PC-9 (cell line): ENCODE measurements at regions not wholly inside any gene's neighbourhood (a gene's known extent, or its start where the extent isn't known, plus 50 kb on each side); places are given as distances from the start of the nearest gene placed in this dataset.
"Not testable (repeated sequence)": the region's sequence is repeated elsewhere in the genome, so short reads cannot be mapped to it uniquely, and the experiment has no call there.

Experiments
- BruUV-seq: library from RNA; stranded (reverse); fragments of 400-500 nt; replicated peaks from 2 replicates; lab custom pipeline; 2021; lab: Mats Ljungman, UMichigan
- CTCF ChIA-PET: fragments of 300-600 bp; sonication (Branson Sonifier 250); formaldehyde crosslinking; loops from one replicate; lab custom pipeline; 2022; ENCODE audit warnings: antibody characterized with exemption; lab: Charles Lee
- POLR2A ChIA-PET: fragments of 300-600 bp; sonication (Branson Sonifier 250); formaldehyde crosslinking; loops from one replicate; lab custom pipeline; 2022; ENCODE audit warnings: antibody characterized with exemption; ENCODE audit not compliant: unreplicated experiment; lab: Charles Lee
- DNase-seq, 2 experiments: peaks; one replicate each; pipeline versions ENCODE4 v3.0.0 to v3.0.0-alpha.2; 2015 to 2022; ENCODE audit warnings: mixed read lengths in 1 of 2
- H2AFZ ChIP-seq: fragments of 200-600 bp; sonication (generic); 2 replicates; pipeline ENCODE4 v1.8.1; 2017; ENCODE audit warnings: antibody characterized with exemption
- H3F3A ChIP-seq: fragments of 200-600 bp; sonication (generic); 2 replicates; pipeline ENCODE4 v1.8.1; 2017; ENCODE audit warnings: antibody characterized with exemption, mild to moderate bottlenecking, low read depth; ENCODE audit not compliant: insufficient read depth
- H3K27ac ChIP-seq: fragments of 200-600 bp; sonication (generic); 2 replicates; pipeline ENCODE4 v1.6.1; 2016; ENCODE audit warnings: mixed run types
- H3K27me3 ChIP-seq: fragments of 200-600 bp; sonication (generic); 2 replicates; pipeline ENCODE4 v1.6.1; 2016; ENCODE audit warnings: low read depth, mixed run types; ENCODE audit not compliant: insufficient read depth
- H3K36me3 ChIP-seq: fragments of 200-600 bp; sonication (generic); 2 replicates; pipeline ENCODE4 v1.6.1; 2016; ENCODE audit warnings: low read depth, mixed run types
- H3K4me1 ChIP-seq: fragments of 200-600 bp; sonication (generic); replicated peaks from 2 replicates; pipeline ENCODE4 v1.6.1; 2016; ENCODE audit warnings: mixed run types; ENCODE audit not compliant: insufficient read depth
- H3K4me2 ChIP-seq: fragments of 200-600 bp; sonication (generic); 2 replicates; pipeline ENCODE4 v1.6.1; 2017; ENCODE audit warnings: mixed run types
- H3K4me3 ChIP-seq: fragments of 200-600 bp; sonication (generic); 2 replicates; pipeline ENCODE4 v1.6.1; 2016; ENCODE audit warnings: mixed run types
- H3K79me2 ChIP-seq: fragments of 200-600 bp; sonication (generic); 2 replicates; pipeline ENCODE4 v1.6.1; 2017; ENCODE audit warnings: low read depth, mixed run types
- H3K9me2 ChIP-seq: fragments of 200-600 bp; sonication (generic); 2 replicates; pipeline ENCODE4 v1.8.1; 2017; ENCODE audit warnings: mild to moderate bottlenecking; ENCODE audit not compliant: insufficient read depth
- H3K9me3 ChIP-seq: fragments of 200-600 bp; sonication (generic); 2 replicates; pipeline ENCODE4 v1.8.1; 2016; ENCODE audit warnings: low read depth; ENCODE audit not compliant: insufficient read depth
- H4K20me1 ChIP-seq: fragments of 200-600 bp; sonication (generic); 2 replicates; pipeline ENCODE4 v1.8.1; 2017; ENCODE audit not compliant: insufficient read depth
- CTCF ChIP-seq: fragments of 200-600 bp; sonication (generic); conservative IDR thresholded peaks from 2 replicates; pipeline ENCODE4 v1.6.1; 2017; ENCODE audit warnings: mixed run types, antibody characterized with exemption, mild to moderate bottlenecking, moderate library complexity
- EZH2 ChIP-seq: fragments of 200-600 bp; sonication (generic); IDR thresholded peaks from 2 replicates; pipeline ENCODE4 v1.8.0; 2017; ENCODE audit warnings: antibody characterized with exemption, low read depth
- intact Hi-C: fragments of 100-400 bp; cut with micrococcal nuclease; formaldehyde crosslinking; loops from one replicate; pipeline ENCODE4 v1.10.0; 2022; ENCODE audit not compliant: unreplicated experiment

- H3K79me2 ChIP-seq = no peaks in the 10 kb centered on the region
- CTCF ChIA-PET = no interaction called here
- no peaks in the 10 kb centered on the region for H3K4me1 ChIP-seq
- no peaks in the 10 kb centered on the region for H3K9me3 ChIP-seq
- BruUV-seq = no TSS peak
- H3K36me3 ChIP-seq = no peaks in the 10 kb centered on the region
- no peak overlapping the region for H3K27ac ChIP-seq
- POLR2A ChIA-PET = no interaction called here
- H4K20me1 ChIP-seq = no peaks in the 10 kb centered on the region
- no peak overlapping the region for H2AFZ ChIP-seq
- TF ChIP-seq CTCF (no peak), EZH2 (no peak)
- intact Hi-C loops = no loop called here
- H3K27me3 ChIP-seq = no peaks in the 10 kb centered on the region
- no peak for DNase-seq
- no peaks in the 10 kb centered on the region for H3F3A ChIP-seq
- H3K9me2 ChIP-seq = no peaks in the 10 kb centered on the region
- no peak overlapping the region for H3K4me3 ChIP-seq
- no peak overlapping the region for H3K4me2 ChIP-seq
These were observed 165.9 kb upstream of the ARHGAP5 start for GRCh38 chr14:31911160-31911559.

GRCh38 chr14:31913370-31913769 lies 163.7 kb upstream of the ARHGAP5 start:
- intact Hi-C loops = no loop called here
- Histone ChIP-seq H3F3A (no peaks in the 10 kb centered on the region), H3K79me2 (no peaks in the 10 kb centered on the region), H2AFZ (no peak overlapping the region), H3K27ac (no peak overlapping the region), H3K9me3 (no peaks in the 10 kb centered on the region), H3K9me2 (no peaks in the 10 kb centered on the region), H3K4me3 (no peak overlapping the region), H3K27me3 (no peaks in the 10 kb centered on the region), H3K4me2 (no peak overlapping the region), H3K36me3 (no peaks in the 10 kb centered on the region), H4K20me1 (no peaks in the 10 kb centered on the region), H3K4me1 (no peaks in the 10 kb centered on the region)
- ChIA-PET POLR2A (no interaction called here), CTCF (no interaction called here)
- no peak for DNase-seq
- no TSS peak for BruUV-seq
- TF ChIP-seq EZH2 (no peak), CTCF (no peak)

- H3K9me3 ChIP-seq, intact Hi-C loops, H3K4me2 ChIP-seq, POLR2A ChIA-PET, H4K20me1 ChIP-seq, H3F3A ChIP-seq, H3K79me2 ChIP-seq, CTCF ChIA-PET, DNase-seq, BruUV-seq, H3K27ac ChIP-seq, H3K4me1 ChIP-seq, H3K27me3 ChIP-seq, H3K36me3 ChIP-seq, H2AFZ ChIP-seq, H3K9me2 ChIP-seq, H3K4me3 ChIP-seq: not testable (repeated sequence)
These were observed 158.8 kb upstream of the ARHGAP5 start for GRCh38 chr14:31918289-31918688.

- Histone ChIP-seq H3K9me2 (no peaks in the 10 kb centered on the region), H4K20me1 (no peaks in the 10 kb centered on the region), H3K9me3 (no peaks in the 10 kb centered on the region), H3K36me3 (no peaks in the 10 kb centered on the region), H3K4me1 (no peaks in the 10 kb centered on the region), H3K27me3 (no peaks in the 10 kb centered on the region), H3K4me3 (no peak overlapping the region), H2AFZ (no peak overlapping the region), H3K79me2 (no peaks in the 10 kb centered on the region), H3K27ac (no peak overlapping the region), H3F3A (no peaks in the 10 kb centered on the region), H3K4me2 (no peak overlapping the region)
- intact Hi-C loops = no loop called here
- DNase-seq = no peak
- TF ChIP-seq EZH2 (no peak), CTCF (no peak)
- BruUV-seq = no TSS peak
- ChIA-PET CTCF (no interaction called here), POLR2A (no interaction called here)
These were observed 157.1 kb upstream of the ARHGAP5 start for GRCh38 chr14:31920001-31920400.
